Skeletal muscle tissue (tissue), 3 donors: ENCODE measurements at regions not wholly inside any gene's neighbourhood (a gene's known extent, or its start where the extent isn't known, plus 50 kb on each side); places are given as distances from the start of the nearest gene placed in this dataset.
"Not testable (repeated sequence)": the region's sequence is repeated elsewhere in the genome, so short reads cannot be mapped to it uniquely, and the experiment has no call there.

Experiments
- H3K27ac ChIP-seq: one replicate; pipeline ENCODE4 v1.7.0; 2013; ENCODE audit warnings: mild to moderate bottlenecking, low read depth, low read length, inconsistent platforms
- H3K27me3 ChIP-seq, 3 donors: one replicate each; pipeline ENCODE4 v1.7.0; 2013; ENCODE audit warnings: low read length in 3 of 3; ENCODE audit not compliant: control insufficient read depth in 3 of 3, insufficient read depth in 3 of 3
- H3K36me3 ChIP-seq, 3 donors: one replicate each; pipeline ENCODE4 v1.7.0; 2013; ENCODE audit warnings: low read length in 3 of 3; ENCODE audit not compliant: control insufficient read depth in 3 of 3, insufficient read depth in 3 of 3
- H3K4me1 ChIP-seq, 3 donors: one replicate each; pipeline ENCODE4 v1.7.0; 2013; ENCODE audit warnings: low read length in 3 of 3, mild to moderate bottlenecking in 3 of 3; ENCODE audit not compliant: control insufficient read depth in 3 of 3, insufficient read depth in 3 of 3
- H3K4me3 ChIP-seq, 3 donors: one replicate each; pipeline ENCODE4 v1.7.0; 2013; ENCODE audit warnings: low read length in 3 of 3
- H3K9ac ChIP-seq, 3 donors: one replicate each; pipeline ENCODE4 v1.7.0; 2013; ENCODE audit warnings: low read length in 3 of 3, mild to moderate bottlenecking in 3 of 3, moderate library complexity in 2 of 3, low read depth in 1 of 3
- H3K9me3 ChIP-seq, 3 donors: one replicate each; pipeline ENCODE4 v1.7.0; 2013; ENCODE audit warnings: low read length in 3 of 3; ENCODE audit not compliant: control insufficient read depth in 3 of 3
- donor health status: Osteomylitis.

DNA sequence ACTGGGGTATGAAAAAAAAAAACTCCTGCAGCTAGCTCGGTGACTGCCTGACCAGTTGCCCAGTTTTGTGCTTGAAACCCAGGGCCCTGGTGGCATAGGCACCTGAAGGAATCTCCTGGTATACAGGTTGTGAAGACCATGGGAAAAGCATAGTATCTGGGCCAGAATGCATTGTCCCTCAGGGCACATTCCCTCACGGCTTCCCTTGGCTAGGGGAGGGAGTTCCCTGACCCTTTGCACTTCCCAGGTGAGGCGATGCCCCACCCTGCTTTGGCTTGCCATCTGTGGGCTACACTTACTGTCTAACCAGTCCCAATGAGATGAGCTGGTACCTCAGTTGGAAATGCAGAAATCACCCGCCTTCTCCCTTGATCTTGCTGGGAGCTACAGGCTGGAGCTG lies 280.4 kb downstream of the TTC8 start:
- not testable (repeated sequence) for H3K4me1 ChIP-seq, H3K9ac ChIP-seq, H3K27me3 ChIP-seq, H3K36me3 ChIP-seq, H3K9me3 ChIP-seq, H3K4me3 ChIP-seq, H3K27ac ChIP-seq
